RWPE2 (cell line): ENCODE measurements at regions not wholly inside any gene's neighbourhood (a gene's known extent, or its start where the extent isn't known, plus 50 kb on each side); places are given as distances from the start of the nearest gene placed in this dataset.

ENCODE experiments used
- ATAC-seq: fragments of 200-7000 bp; cut with Tn5 transposase; 3 replicates; pipeline ENCODE4 v1.9.1; 2021; ENCODE audit warnings: low read depth
- DNase-seq: peaks from one replicate; pipeline ENCODE4 v3.0.0-alpha.2; 2020; ENCODE audit warnings: low spot score
- H3K27ac ChIP-seq: fragments of 450-650 bp; 2 replicates; pipeline ENCODE4 v1.5.1; 2017; ENCODE audit warnings: mild to moderate bottlenecking; ENCODE audit not compliant: poor library complexity, severe bottlenecking
- H3K27me3 ChIP-seq: fragments of 250-450 bp; sonication (Bioruptor Pico); 2 replicates; pipeline ENCODE4 v1.5.1; 2021; ENCODE audit warnings: mild to moderate bottlenecking, moderate library complexity; ENCODE audit not compliant: insufficient read depth, poor library complexity, severe bottlenecking
- H3K36me3 ChIP-seq: fragments of 250-450 bp; sonication (Bioruptor Pico); 2 replicates; pipeline ENCODE4 v1.5.1; 2020; ENCODE audit warnings: low read depth, mild to moderate bottlenecking, moderate library complexity
- H3K4me1 ChIP-seq: fragments of 250-450 bp; sonication (Bioruptor Pico); 2 replicates; pipeline ENCODE4 v1.5.1; 2021; ENCODE audit warnings: mild to moderate bottlenecking, moderate library complexity; ENCODE audit not compliant: insufficient read depth, poor library complexity, severe bottlenecking
- H3K4me3 ChIP-seq: fragments of 250-450 bp; sonication (Bioruptor Pico); 2 replicates; pipeline ENCODE4 v1.5.1; 2021; ENCODE audit warnings: mild to moderate bottlenecking, moderate library complexity; ENCODE audit not compliant: severe bottlenecking
- H3K9me3 ChIP-seq: fragments of 250-450 bp; sonication (Bioruptor Pico); 2 replicates; pipeline ENCODE4 v1.5.1; 2021; ENCODE audit warnings: mild to moderate bottlenecking, moderate library complexity; ENCODE audit not compliant: severe bottlenecking
- CTCF ChIP-seq: fragments of 450-650 bp; IDR thresholded peaks from one replicate; pipeline ENCODE4 v1.5.1; 2017; ENCODE audit warnings: mild to moderate bottlenecking, moderate library complexity; ENCODE audit not compliant: poor library complexity, severe bottlenecking

GRCh38 chr6:92559003-92559402 lies 860.4 kb downstream of the EPHA7 start:
- ATAC-seq: no peak
- H3K36me3 ChIP-seq: no peaks in the 10 kb centered on the region
- no peak for DNase-seq

GRCh38 chr6:92550501-92550900 lies 868.9 kb downstream of the EPHA7 start:
- no peak for ATAC-seq
- H3K4me1 ChIP-seq: no peaks in the 10 kb centered on the region
- H3K27ac ChIP-seq: no peak overlapping the region

More at GRCh38 chr6:92559003-92559402, 860.4 kb downstream of the EPHA7 start:
- H3K27ac ChIP-seq: no peak overlapping the region
- no peak for TF ChIP-seq CTCF
- no peaks in the 10 kb centered on the region for H3K4me1 ChIP-seq
- H3K4me3 ChIP-seq: no peak overlapping the region
- H3K27me3 ChIP-seq: no peaks in the 10 kb centered on the region
- no peaks in the 10 kb centered on the region for H3K9me3 ChIP-seq

GRCh38 chr6:92545861-92546260 lies 873.5 kb downstream of the EPHA7 start:
- DNase-seq: no peak
- Histone ChIP-seq H3K27me3 (no peaks in the 10 kb centered on the region), H3K9me3 (no peaks in the 10 kb centered on the region), H3K27ac (no peak overlapping the region), H3K36me3 (no peaks in the 10 kb centered on the region), H3K4me3 (no peak overlapping the region), H3K4me1 (no peaks in the 10 kb centered on the region)
- no peak for ATAC-seq
- no peak for TF ChIP-seq CTCF

More at GRCh38 chr6:92550501-92550900, 868.9 kb downstream of the EPHA7 start:
- H3K27me3 ChIP-seq: no peaks in the 10 kb centered on the region
- H3K4me3 ChIP-seq: no peak overlapping the region
- DNase-seq: no peak
- TF ChIP-seq CTCF: no peak
- H3K9me3 ChIP-seq: no peaks in the 10 kb centered on the region
- no peaks in the 10 kb centered on the region for H3K36me3 ChIP-seq

GRCh38 chr6:92541448-92542060 lies 877.8 kb downstream of the EPHA7 start:
- H3K4me1 ChIP-seq: no peaks in the 10 kb centered on the region
- DNase-seq (no peak), ATAC-seq (no peak)
- no peak for TF ChIP-seq CTCF
- no peaks in the 10 kb centered on the region for H3K27me3 ChIP-seq
- no peaks in the 10 kb centered on the region for H3K9me3 ChIP-seq
- no peak overlapping the region for H3K4me3 ChIP-seq
- no peak overlapping the region for H3K27ac ChIP-seq
- H3K36me3 ChIP-seq: no peaks in the 10 kb centered on the region

- no peak for ATAC-seq
- no peak for TF ChIP-seq CTCF
- Histone ChIP-seq H3K27me3 (no peaks in the 10 kb centered on the region), H3K4me3 (no peak overlapping the region), H3K9me3 (no peaks in the 10 kb centered on the region), H3K27ac (peak overlapping the region; percentile 34), H3K4me1 (no peaks in the 10 kb centered on the region), H3K36me3 (no peaks in the 10 kb centered on the region)
- no peak for DNase-seq
Observed at GRCh38 chr6:92538926-92539325, 880.4 kb downstream of the EPHA7 start.
